HUES6 (cell line): ENCODE measurements at regions not wholly inside any gene's neighbourhood (a gene's known extent, or its start where the extent isn't known, plus 50 kb on each side); places are given as distances from the start of the nearest gene placed in this dataset.
A peak's percentile ranks its signal among the peaks of the same experiment; 100 is the strongest.

Source experiments
- H3K27ac ChIP-seq: 2 replicates; pipeline ENCODE4 v1.7.0; 2013; ENCODE audit warnings: low read depth, mild to moderate bottlenecking, low read length, inconsistent platforms
- H3K27me3 ChIP-seq: 2 replicates; pipeline ENCODE4 v1.6.1; 2013; ENCODE audit warnings: low read length; ENCODE audit not compliant: control insufficient read depth, insufficient read depth
- H3K36me3 ChIP-seq: 2 replicates; pipeline ENCODE4 v1.6.1; 2013; ENCODE audit warnings: low read length; ENCODE audit not compliant: control insufficient read depth, insufficient read depth
- H3K4me1 ChIP-seq: 2 replicates; pipeline ENCODE4 v1.6.1; 2013; ENCODE audit warnings: low read length; ENCODE audit not compliant: control insufficient read depth, insufficient read depth
- H3K4me3 ChIP-seq: 2 replicates; pipeline ENCODE4 v1.5.1; 2013; ENCODE audit warnings: low read depth, low read length
- H3K9ac ChIP-seq: one replicate; pipeline ENCODE4 v1.6.1; 2013; ENCODE audit warnings: mild to moderate bottlenecking, low read length
- H3K9me3 ChIP-seq: 2 replicates; pipeline ENCODE4 v1.6.1; 2013; ENCODE audit warnings: low read depth, low read length; ENCODE audit not compliant: control insufficient read depth, insufficient read depth

DNA sequence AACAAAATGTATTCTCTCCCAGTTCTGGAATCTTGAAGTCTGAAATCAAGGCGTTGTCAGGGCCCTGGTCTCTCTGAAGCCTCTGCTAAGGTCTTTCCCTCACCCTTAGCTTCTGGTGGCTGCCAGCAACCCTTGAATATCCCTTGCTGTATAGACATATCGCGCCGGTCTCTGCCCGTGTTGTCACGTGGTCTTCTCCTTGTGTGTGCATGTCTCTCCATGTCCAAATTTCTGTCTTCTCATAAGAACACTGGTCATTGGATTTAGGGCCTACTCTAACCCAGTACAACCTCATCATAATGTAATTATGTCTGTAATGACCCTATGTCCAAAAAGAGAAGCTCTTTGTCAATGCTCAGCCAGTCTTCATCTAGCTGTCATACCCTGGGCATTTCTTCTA lies 85.7 kb upstream of the ETS2 start:
- Histone ChIP-seq H3K9ac (no peak overlapping the region), H3K4me3 (no peak overlapping the region), H3K4me1 (peaks cover 5% of the 10 kb centered on the region; the same call in 1 of the 2 replicates), H3K9me3 (peaks cover 6% of the 10 kb centered on the region), H3K27ac (no peak overlapping the region), H3K27me3 (no peaks in the 10 kb centered on the region), H3K36me3 (no peaks in the 10 kb centered on the region)

DNA sequence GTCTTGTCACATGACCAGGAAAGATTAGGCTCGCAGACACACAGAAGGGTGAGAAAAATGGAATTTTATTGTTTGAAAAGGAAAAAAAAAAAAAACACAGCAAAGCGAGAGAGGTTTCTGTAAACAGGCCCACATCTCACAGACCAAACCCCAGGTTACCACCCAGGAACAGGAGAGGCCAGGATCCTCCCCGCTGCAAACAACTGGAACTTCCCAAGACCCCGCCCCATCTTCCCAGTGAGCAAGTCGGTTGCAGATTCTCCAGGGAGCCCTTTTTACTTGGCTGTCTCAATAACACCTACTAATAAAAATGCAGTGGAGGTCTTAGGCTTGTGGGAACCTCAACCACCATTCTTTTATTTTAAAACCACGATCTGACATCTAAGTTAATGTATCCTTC lies 84.7 kb upstream of the ETS2 start:
- Histone ChIP-seq H3K27ac (no peak overlapping the region), H3K9ac (no peak overlapping the region), H3K36me3 (no peaks in the 10 kb centered on the region), H3K4me1 (peaks cover 5% of the 10 kb centered on the region; the same call in 1 of the 2 replicates), H3K4me3 (no peak overlapping the region), H3K9me3 (peaks cover 15% of the 10 kb centered on the region), H3K27me3 (no peaks in the 10 kb centered on the region)

- H3K9me3 ChIP-seq = peaks cover 16% of the 10 kb centered on the region
- H3K36me3 ChIP-seq = no peaks in the 10 kb centered on the region
- no peak overlapping the region for H3K4me3 ChIP-seq
- no peaks in the 10 kb centered on the region for H3K27me3 ChIP-seq
- peaks cover 5% of the 10 kb centered on the region; the same call in 1 of the 2 replicates for H3K4me1 ChIP-seq
- H3K27ac ChIP-seq = no peak overlapping the region
- H3K9ac ChIP-seq = no peak overlapping the region
Measured at GRCh38 chr21:38721958-38722357, 83.8 kb upstream of the ETS2 start.

GRCh38 chr21:38725196-38726157 lies 80.3 kb upstream of the ETS2 start:
- Histone ChIP-seq H3K4me1 (peaks cover 13% of the 10 kb centered on the region; the same call in 1 of the 2 replicates), H3K9me3 (peaks cover 16% of the 10 kb centered on the region), H3K27ac (no peak overlapping the region), H3K27me3 (no peaks in the 10 kb centered on the region), H3K4me3 (no peak overlapping the region), H3K36me3 (no peaks in the 10 kb centered on the region), H3K9ac (no peak overlapping the region)

DNA sequence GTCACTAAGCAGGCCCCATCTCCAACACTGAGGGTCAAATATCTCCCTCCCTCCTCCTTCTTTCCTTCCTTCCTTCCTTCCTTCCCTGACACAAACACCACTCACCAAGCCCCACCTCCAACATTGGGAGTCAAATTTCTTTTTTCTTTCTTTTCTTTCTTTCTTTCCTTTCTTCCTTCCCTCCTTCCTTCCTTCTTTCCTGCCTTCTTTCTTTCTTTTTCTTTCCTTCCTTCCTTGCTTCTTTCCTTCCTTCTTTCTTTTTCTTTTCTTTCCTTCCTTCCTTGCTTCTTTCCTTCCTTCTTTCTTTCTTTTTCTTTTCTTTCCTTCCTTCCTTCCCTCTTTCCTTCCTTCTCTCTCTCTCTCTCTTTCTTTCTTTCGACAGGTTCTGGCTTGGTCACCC lies 79.2 kb upstream of the ETS2 start:
- Histone ChIP-seq H3K27ac (no peak overlapping the region), H3K4me3 (no peak overlapping the region), H3K4me1 (peaks cover 9% of the 10 kb centered on the region; the same call in 1 of the 2 replicates), H3K27me3 (no peaks in the 10 kb centered on the region), H3K9ac (no peak overlapping the region), H3K36me3 (no peaks in the 10 kb centered on the region), H3K9me3 (peaks cover 16% of the 10 kb centered on the region)

- Histone ChIP-seq H3K9ac (no peak overlapping the region), H3K9me3 (peaks cover 16% of the 10 kb centered on the region), H3K4me3 (no peak overlapping the region), H3K27me3 (no peaks in the 10 kb centered on the region), H3K36me3 (no peaks in the 10 kb centered on the region), H3K4me1 (peaks cover 8% of the 10 kb centered on the region; the same call in 1 of the 2 replicates), H3K27ac (no peak overlapping the region)
Measured at GRCh38 chr21:38729291-38729690, 76.4 kb upstream of the ETS2 start.

- Histone ChIP-seq H3K4me3 (no peak overlapping the region), H3K27me3 (no peaks in the 10 kb centered on the region), H3K36me3 (no peaks in the 10 kb centered on the region), H3K9ac (no peak overlapping the region), H3K27ac (no peak overlapping the region), H3K4me1 (peaks cover 13% of the 10 kb centered on the region; the same call in 1 of the 2 replicates), H3K9me3 (peaks cover 12% of the 10 kb centered on the region)
Measured at GRCh38 chr21:38729754-38730379, 75.9 kb upstream of the ETS2 start.

DNA sequence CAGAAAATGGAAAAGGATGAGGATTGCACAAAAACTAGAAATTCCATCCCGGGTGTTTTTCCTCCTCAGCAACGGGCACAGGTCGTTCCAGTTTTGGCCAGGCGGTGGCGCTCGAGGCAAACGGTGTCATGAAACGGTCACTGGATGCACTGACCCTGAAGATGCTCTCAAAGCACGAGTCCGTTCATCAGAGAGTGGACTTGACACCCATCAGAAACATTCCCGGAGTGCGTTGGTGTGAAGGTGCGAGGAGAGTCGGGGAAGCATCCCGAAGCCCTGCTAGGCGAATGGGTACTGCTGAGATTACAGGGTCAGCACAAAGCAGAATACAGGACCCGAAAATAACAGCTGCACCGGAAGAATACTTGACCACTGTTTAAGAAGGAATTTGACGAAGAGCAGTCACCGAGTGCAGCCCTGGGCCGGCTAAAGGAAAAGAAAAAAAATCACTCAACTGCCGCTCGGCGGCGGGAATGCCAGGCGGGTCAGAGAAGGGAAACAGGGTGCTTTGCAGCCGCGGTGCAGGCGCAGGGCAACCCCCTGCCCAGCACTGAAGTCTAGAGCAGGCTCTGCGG lies 71.7 kb upstream of the ETS2 start:
- peaks cover 14% of the 10 kb centered on the region; the same call in 1 of the 2 replicates for H3K4me1 ChIP-seq
- peak overlapping the region; percentile 29; the same call in 1 of the 2 replicates for H3K27ac ChIP-seq
- H3K36me3 ChIP-seq = no peaks in the 10 kb centered on the region
- peak overlapping the region; percentile 43 for H3K4me3 ChIP-seq
- H3K27me3 ChIP-seq = no peaks in the 10 kb centered on the region
- H3K9me3 ChIP-seq = no peaks in the 10 kb centered on the region
- peak overlapping the region; percentile 0 for H3K9ac ChIP-seq

GRCh38 chr21:38734646-38735365 lies 70.9 kb upstream of the ETS2 start:
- H3K27me3 ChIP-seq = no peaks in the 10 kb centered on the region
- H3K9ac ChIP-seq = no peak overlapping the region
- peak overlapping the region; percentile 29; the same call in 1 of the 2 replicates for H3K27ac ChIP-seq
- no peaks in the 10 kb centered on the region for H3K9me3 ChIP-seq
- H3K4me1 ChIP-seq = peaks cover 12% of the 10 kb centered on the region; the same call in 1 of the 2 replicates
- H3K4me3 ChIP-seq = peak overlapping the region; percentile 43
- H3K36me3 ChIP-seq = no peaks in the 10 kb centered on the region

GRCh38 chr21:38735626-38736206 lies 70.0 kb upstream of the ETS2 start:
- Histone ChIP-seq H3K9ac (no peak overlapping the region), H3K27me3 (no peaks in the 10 kb centered on the region), H3K9me3 (no peaks in the 10 kb centered on the region), H3K27ac (no peak overlapping the region), H3K36me3 (no peaks in the 10 kb centered on the region), H3K4me3 (no peak overlapping the region), H3K4me1 (peaks cover 6% of the 10 kb centered on the region; the same call in 1 of the 2 replicates)
